ENCODE measurements at regions not wholly inside any gene's neighbourhood (a gene's known extent, or its start where the extent isn't known, plus 50 kb on each side); places are given as distances from the start of the nearest gene placed in this dataset.

GRCh38 chr17:79455636-79456035 lies 155.2 kb downstream of the RBFOX3 start:
- no peak for DNase-seq (ENCODE audit: low read depth)
- no peak overlapping the region for H3K4me3 ChIP-seq (ENCODE audit: low read depth, low read length)
- TF ChIP-seq CTCF (IDR thresholded peaks at IDR 0.05; ENCODE audit: low read depth, low read length, missing control alignments): no peak
- in situ Hi-C loops (cut with HindIII; ENCODE audit: low sequenced_read_pairs): loop anchor here (25.0 kb wide), 1 partner anchor 207 kb away; no protein-coding TSS in a partner anchor

GRCh38 chr17:79454826-79455225 lies 156.0 kb downstream of the RBFOX3 start:
- in situ Hi-C loops (cut with HindIII; ENCODE audit: low sequenced_read_pairs): loop anchor here (25.0 kb wide), 1 partner anchor 207 kb away; no protein-coding TSS in a partner anchor
- H3K4me3 ChIP-seq (ENCODE audit: low read depth, low read length): no peak overlapping the region
- TF ChIP-seq CTCF (IDR thresholded peaks at IDR 0.05; ENCODE audit: low read depth, low read length, missing control alignments): no peak
- no peak for DNase-seq (ENCODE audit: low read depth)

- no peak for TF ChIP-seq CTCF (IDR thresholded peaks at IDR 0.05; ENCODE audit: low read depth, low read length, missing control alignments)
- no peak for DNase-seq (ENCODE audit: low read depth)
- in situ Hi-C loops (cut with HindIII; ENCODE audit: low sequenced_read_pairs): loop anchor here (25.0 kb wide), 1 partner anchor 209 kb away; no protein-coding TSS in a partner anchor
- H3K4me3 ChIP-seq (ENCODE audit: low read depth, low read length): no peak overlapping the region
Observed at GRCh38 chr17:79453481-79453880, 157.4 kb downstream of the RBFOX3 start.

GRCh38 chr17:79452706-79453105 lies 158.1 kb downstream of the RBFOX3 start:
- H3K4me3 ChIP-seq (ENCODE audit: low read depth, low read length): no peak overlapping the region
- TF ChIP-seq CTCF (IDR thresholded peaks at IDR 0.05; ENCODE audit: low read depth, low read length, missing control alignments): no peak
- DNase-seq (ENCODE audit: low read depth): no peak
- in situ Hi-C loops (cut with HindIII; ENCODE audit: low sequenced_read_pairs): loop anchor here (25.0 kb wide), 1 partner anchor 210 kb away; no protein-coding TSS in a partner anchor

- DNase-seq (ENCODE audit: low read depth): no peak
- no peak for TF ChIP-seq CTCF (IDR thresholded peaks at IDR 0.05; ENCODE audit: low read depth, low read length, missing control alignments)
Observed at GRCh38 chr17:79451167-79451566, 159.7 kb downstream of the RBFOX3 start.

GRCh38 chr17:79446399-79447009 lies 164.3 kb downstream of the RBFOX3 start:
- no peak for TF ChIP-seq CTCF (IDR thresholded peaks at IDR 0.05; ENCODE audit: low read depth, low read length, missing control alignments)
- no peak overlapping the region for H3K4me3 ChIP-seq (ENCODE audit: low read depth, low read length)
- in situ Hi-C loops (cut with HindIII; ENCODE audit: low sequenced_read_pairs): no loop called here
- no peak for DNase-seq (ENCODE audit: low read depth)

More at GRCh38 chr17:79451167-79451566, 159.7 kb downstream of the RBFOX3 start:
- in situ Hi-C loops (cut with HindIII; ENCODE audit: low sequenced_read_pairs): loop anchor here (25.0 kb wide), 1 partner anchor 211 kb away; no protein-coding TSS in a partner anchor
- H3K4me3 ChIP-seq (ENCODE audit: low read depth, low read length): no peak overlapping the region
